ENCODE measurements at regions not wholly inside any gene's neighbourhood (a gene's known extent, or its start where the extent isn't known, plus 50 kb on each side); places are given as distances from the start of the nearest gene placed in this dataset.

GRCh38 chr1:192862271-192862670 is 53.4 kb downstream of the RGS2 start:
- ATAC-seq (ENCODE audit: low read depth in 2 of 2) (no peak), DNase-seq (no peak)
- H3K4me3 ChIP-seq (ENCODE audit: low read depth, low read length): no peak overlapping the region
- Mint-ChIP-seq H3K27me3 (no peaks in the 10 kb centered on the region), H3K4me1 (peaks cover 0 to 3% (median 1%) of the 10 kb centered on the region in 4 donors), H3K9me3 (peaks cover 0 to 2% (median 0%) of the 10 kb centered on the region in 7 donors), H3K36me3 (no peaks in the 10 kb centered on the region), H3K27ac (no peak overlapping the region), H3K4me3 (no peak overlapping the region)
- H3K9me3 ChIP-seq (ENCODE audit: control insufficient read depth in 2 of 2, low read length in 2 of 2): no peaks in the 10 kb centered on the region
- no peaks in the 10 kb centered on the region for H3K27me3 ChIP-seq (ENCODE audit: control insufficient read depth, insufficient read depth, low read length)
- no peaks in the 10 kb centered on the region for H3K4me1 ChIP-seq (ENCODE audit: control insufficient read depth, insufficient read depth, low read length, poor library complexity, severe bottlenecking)
- H3K36me3 ChIP-seq (ENCODE audit: control insufficient read depth, insufficient read depth, low read length): no peaks in the 10 kb centered on the region
- H3K27ac ChIP-seq (ENCODE audit: insufficient read depth, low read length, poor library complexity, severe bottlenecking): no peak overlapping the region

- Mint-ChIP-seq H3K9me3 (peaks cover 0 to 2% (median 0%) of the 10 kb centered on the region in 7 donors), H3K36me3 (no peaks in the 10 kb centered on the region), H3K27me3 (peaks cover 4% of the 10 kb centered on the region), H3K27ac (no peak overlapping the region), H3K4me1 (peaks cover 0 to 3% (median 1%) of the 10 kb centered on the region in 4 donors), H3K4me3 (no peak overlapping the region)
- ATAC-seq (ENCODE audit: low read depth in 2 of 2) (no peak), DNase-seq (no peak)
- no peak overlapping the region for H3K27ac ChIP-seq (ENCODE audit: insufficient read depth, low read length, poor library complexity, severe bottlenecking)
- no peaks in the 10 kb centered on the region for H3K27me3 ChIP-seq (ENCODE audit: control insufficient read depth, insufficient read depth, low read length)
- H3K4me1 ChIP-seq (ENCODE audit: control insufficient read depth, insufficient read depth, low read length, poor library complexity, severe bottlenecking): no peaks in the 10 kb centered on the region
- no peaks in the 10 kb centered on the region for H3K9me3 ChIP-seq (ENCODE audit: control insufficient read depth in 2 of 2, low read length in 2 of 2)
- H3K36me3 ChIP-seq (ENCODE audit: control insufficient read depth, insufficient read depth, low read length): no peaks in the 10 kb centered on the region
- no peak overlapping the region for H3K4me3 ChIP-seq (ENCODE audit: low read depth, low read length)
Measured at GRCh38 chr1:192866241-192866868, 57.5 kb downstream of the RGS2 start.

GRCh38 chr1:192867180-192867579 is 58.3 kb downstream of the RGS2 start:
- no peak overlapping the region for H3K4me3 Mint-ChIP-seq
- DNase-seq (no peak), ATAC-seq (ENCODE audit: low read depth in 2 of 2) (no peak)
- H3K4me3 ChIP-seq (ENCODE audit: low read depth, low read length): no peak overlapping the region
- peaks cover 13% of the 10 kb centered on the region for H3K27me3 Mint-ChIP-seq
- H3K9me3 ChIP-seq (ENCODE audit: control insufficient read depth in 2 of 2, low read length in 2 of 2): no peaks in the 10 kb centered on the region
- no peak overlapping the region for H3K27ac ChIP-seq (ENCODE audit: insufficient read depth, low read length, poor library complexity, severe bottlenecking)
- H3K9me3 Mint-ChIP-seq: peaks cover 0 to 2% (median 0%) of the 10 kb centered on the region in 7 donors
- no peaks in the 10 kb centered on the region for H3K36me3 Mint-ChIP-seq
- no peaks in the 10 kb centered on the region for H3K4me1 ChIP-seq (ENCODE audit: control insufficient read depth, insufficient read depth, low read length, poor library complexity, severe bottlenecking)
- no peak overlapping the region for H3K27ac Mint-ChIP-seq
- no peaks in the 10 kb centered on the region for H3K27me3 ChIP-seq (ENCODE audit: control insufficient read depth, insufficient read depth, low read length)
- H3K4me1 Mint-ChIP-seq: peaks cover 0 to 3% (median 1%) of the 10 kb centered on the region in 4 donors
- H3K36me3 ChIP-seq (ENCODE audit: control insufficient read depth, insufficient read depth, low read length): no peaks in the 10 kb centered on the region

- Mint-ChIP-seq H3K4me3 (no peak overlapping the region), H3K4me1 (peaks cover 0 to 3% (median 1%) of the 10 kb centered on the region in 4 donors), H3K36me3 (no peaks in the 10 kb centered on the region), H3K9me3 (peaks cover 0 to 2% (median 0%) of the 10 kb centered on the region in 7 donors), H3K27me3 (peaks cover 18% of the 10 kb centered on the region), H3K27ac (no peak overlapping the region)
- H3K4me1 ChIP-seq (ENCODE audit: control insufficient read depth, insufficient read depth, low read length, poor library complexity, severe bottlenecking): no peaks in the 10 kb centered on the region
- ATAC-seq (ENCODE audit: low read depth in 2 of 2): no peak
- H3K9me3 ChIP-seq (ENCODE audit: control insufficient read depth in 2 of 2, low read length in 2 of 2): no peaks in the 10 kb centered on the region
- no peak overlapping the region for H3K4me3 ChIP-seq (ENCODE audit: low read depth, low read length)
- no peaks in the 10 kb centered on the region for H3K36me3 ChIP-seq (ENCODE audit: control insufficient read depth, insufficient read depth, low read length)
- H3K27ac ChIP-seq (ENCODE audit: insufficient read depth, low read length, poor library complexity, severe bottlenecking): no peak overlapping the region
- DNase-seq: no peak
- H3K27me3 ChIP-seq (ENCODE audit: control insufficient read depth, insufficient read depth, low read length): peaks cover 2% of the 10 kb centered on the region
Measured at GRCh38 chr1:192869308-192869940, 60.6 kb downstream of the RGS2 start.

GRCh38 chr1:192872010-192872409 is 63.2 kb downstream of the RGS2 start:
- Histone ChIP-seq H3K27me3 (ENCODE audit: control insufficient read depth, insufficient read depth, low read length) (peaks cover 2% of the 10 kb centered on the region), H3K36me3 (ENCODE audit: control insufficient read depth, insufficient read depth, low read length) (no peaks in the 10 kb centered on the region), H3K4me3 (ENCODE audit: low read depth, low read length) (no peak overlapping the region), H3K27ac (ENCODE audit: insufficient read depth, low read length, poor library complexity, severe bottlenecking) (no peak overlapping the region), H3K4me1 (ENCODE audit: control insufficient read depth, insufficient read depth, low read length, poor library complexity, severe bottlenecking) (no peaks in the 10 kb centered on the region), H3K9me3 (ENCODE audit: control insufficient read depth in 2 of 2, low read length in 2 of 2) (no peaks in the 10 kb centered on the region)
- ATAC-seq (ENCODE audit: low read depth in 2 of 2) (no peak), DNase-seq (no peak)
- Mint-ChIP-seq H3K36me3 (no peaks in the 10 kb centered on the region), H3K4me3 (no peak overlapping the region), H3K9me3 (peaks cover 0 to 1% (median 0%) of the 10 kb centered on the region in 7 donors), H3K27ac (no peak overlapping the region), H3K27me3 (peaks cover 23% of the 10 kb centered on the region), H3K4me1 (no peaks in the 10 kb centered on the region)

- no peak for ATAC-seq (ENCODE audit: low read depth in 2 of 2)
Measured at GRCh38 chr1:192873836-192874235, 65.0 kb downstream of the RGS2 start.

GRCh38 chr1:192876633-192877032 is 67.8 kb downstream of the RGS2 start:
- DNase-seq (no peak), ATAC-seq (ENCODE audit: low read depth in 2 of 2) (no peak)
- H3K4me3 Mint-ChIP-seq: no peak overlapping the region
- H3K9me3 ChIP-seq (ENCODE audit: control insufficient read depth in 2 of 2, low read length in 2 of 2): no peaks in the 10 kb centered on the region
- H3K9me3 Mint-ChIP-seq: no peaks in the 10 kb centered on the region
- peaks cover 21% of the 10 kb centered on the region for H3K27me3 Mint-ChIP-seq
- H3K27me3 ChIP-seq (ENCODE audit: control insufficient read depth, insufficient read depth, low read length): peaks cover 2% of the 10 kb centered on the region
- H3K36me3 Mint-ChIP-seq: no peaks in the 10 kb centered on the region
- H3K4me3 ChIP-seq (ENCODE audit: low read depth, low read length): no peak overlapping the region
- no peaks in the 10 kb centered on the region for H3K4me1 Mint-ChIP-seq
- no peak overlapping the region for H3K27ac ChIP-seq (ENCODE audit: insufficient read depth, low read length, poor library complexity, severe bottlenecking)
- no peak overlapping the region for H3K27ac Mint-ChIP-seq
- no peaks in the 10 kb centered on the region for H3K4me1 ChIP-seq (ENCODE audit: control insufficient read depth, insufficient read depth, low read length, poor library complexity, severe bottlenecking)
- no peaks in the 10 kb centered on the region for H3K36me3 ChIP-seq (ENCODE audit: control insufficient read depth, insufficient read depth, low read length)

More at GRCh38 chr1:192873836-192874235, 65.0 kb downstream of the RGS2 start:
- no peaks in the 10 kb centered on the region for H3K36me3 ChIP-seq (ENCODE audit: control insufficient read depth, insufficient read depth, low read length)
- Mint-ChIP-seq H3K36me3 (no peaks in the 10 kb centered on the region), H3K4me3 (no peak overlapping the region), H3K27me3 (peaks cover 23% of the 10 kb centered on the region), H3K27ac (no peak overlapping the region), H3K9me3 (peaks cover 0 to 1% (median 0%) of the 10 kb centered on the region in 7 donors), H3K4me1 (no peaks in the 10 kb centered on the region)
- peaks cover 2% of the 10 kb centered on the region for H3K27me3 ChIP-seq (ENCODE audit: control insufficient read depth, insufficient read depth, low read length)
- no peak overlapping the region for H3K4me3 ChIP-seq (ENCODE audit: low read depth, low read length)
- no peak overlapping the region for H3K27ac ChIP-seq (ENCODE audit: insufficient read depth, low read length, poor library complexity, severe bottlenecking)
- no peaks in the 10 kb centered on the region for H3K9me3 ChIP-seq (ENCODE audit: control insufficient read depth in 2 of 2, low read length in 2 of 2)
- no peak for DNase-seq
- H3K4me1 ChIP-seq (ENCODE audit: control insufficient read depth, insufficient read depth, low read length, poor library complexity, severe bottlenecking): no peaks in the 10 kb centered on the region
